K562 (cell line): ENCODE measurements at regions not wholly inside any gene's neighbourhood (a gene's known extent, or its start where the extent isn't known, plus 50 kb on each side); places are given as distances from the start of the nearest gene placed in this dataset.

Experiments used
- CUX1 ChIP-seq: fragments of 200-800 bp; sonication (Bioruptor generic); IDR thresholded peaks from 2 replicates; pipeline ENCODE4 v1.6.1; 2016; ENCODE audit warnings: missing genetic modification characterization, missing compliant biosample characterization
- FOSL1 ChIP-seq: fragments of 200-800 bp; sonication (Bioruptor generic); conservative IDR thresholded peaks from 2 replicates; pipeline ENCODE4 v1.6.1; 2016; ENCODE audit warnings: missing genetic modification characterization, missing compliant biosample characterization
- NONO ChIP-seq, 2 experiments: fragments of 200-400 bp in 1 of 2; fragments of 450-650 bp in 1 of 2; formaldehyde crosslinking in 1 of 2; IDR thresholded peaks; 2 replicates each; pipeline ENCODE4 v1.6.1; 2017; ENCODE audit warnings: low read depth in 2 of 2, mild to moderate bottlenecking in 2 of 2, moderate library complexity in 2 of 2, low read length in 1 of 2
- PRMT5 ChIP-seq: sonication (generic); formaldehyde crosslinking; IDR thresholded peaks from 2 replicates; pipeline ENCODE4 v1.5.0; 2020; ENCODE audit warnings: missing genetic modification reagents
- YY1 ChIP-seq, 3 experiments: IDR thresholded peaks; 2 replicates each; pipeline ENCODE4 v1.6.1; 2011; ENCODE audit warnings: low read length in 2 of 3, mild to moderate bottlenecking in 2 of 3, moderate library complexity in 2 of 3, borderline replicate concordance in 1 of 3, control low read depth in 1 of 3, low read depth in 1 of 3; ENCODE audit not compliant: insufficient read depth in 3 of 3, insufficient replicate concordance in 2 of 3, control insufficient read depth in 1 of 3, insufficient read length in 1 of 3; ENCODE audit errors: extremely low read depth in 1 of 3
- ZNF239 ChIP-seq: fragments of 250-450 bp; sonication (Bioruptor Pico); IDR thresholded peaks from 2 replicates; pipeline ENCODE4 v1.4.0; 2020; ENCODE audit warnings: mild to moderate bottlenecking
- ZNF589 ChIP-seq: fragments of 200-800 bp; sonication (Bioruptor generic); IDR thresholded peaks from 2 replicates; pipeline ENCODE4 v1.6.1; 2016; ENCODE audit warnings: low read depth, missing genetic modification characterization, missing compliant biosample characterization
- TF ChIP-seq, protein P1 (sequence below), 3 experiments: IDR thresholded peaks in 2 of 3; conservative IDR thresholded peaks in 1 of 3; 2 replicates each; pipeline ENCODE4 v1.5.1; 2011 to 2012; ENCODE audit warnings: low read length in 3 of 3, mild to moderate bottlenecking in 3 of 3, control low read depth in 2 of 3, improper control_type of control experiment in 1 of 3, inconsistent platforms in 1 of 3, low read depth in 1 of 3, mixed read lengths in 1 of 3, moderate library complexity in 1 of 3; ENCODE audit not compliant: insufficient read depth in 2 of 3

DNA sequence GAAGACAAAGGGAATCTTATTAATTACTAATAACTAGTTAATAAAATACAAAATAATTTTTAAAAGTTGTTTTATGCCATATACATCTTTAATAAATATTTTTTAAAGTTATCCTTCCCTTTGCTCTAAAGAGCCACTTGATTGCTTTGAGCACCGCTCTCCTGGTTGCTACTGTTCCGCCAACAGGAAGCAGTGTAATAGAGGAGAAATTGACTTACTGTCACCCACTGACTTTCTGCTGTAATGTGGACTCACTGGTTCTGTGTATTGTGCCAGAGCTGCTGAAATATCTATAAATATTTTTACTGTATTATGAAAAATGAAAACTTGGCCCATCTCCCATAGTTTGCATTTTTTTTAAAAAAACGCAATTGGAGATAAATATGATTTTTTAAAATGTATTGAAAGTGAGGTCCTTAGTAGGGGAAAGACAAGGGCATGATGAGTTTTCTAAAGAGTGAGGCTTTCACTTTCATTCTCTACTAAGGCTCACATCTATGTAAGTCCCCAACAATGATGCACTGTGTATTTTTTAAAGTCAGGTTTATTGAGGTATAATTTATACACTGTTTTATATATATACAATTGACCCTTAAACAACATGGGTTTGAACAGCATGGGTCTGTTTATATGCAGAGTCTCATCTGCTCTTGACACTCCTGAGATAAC is 100.5 kb downstream of the NPY start:
- no peak for TF ChIP-seq ZNF589 (CRISPR knock-in tag)
- TF ChIP-seq PRMT5 (CRISPR knock-in tag) = no peak
- TF ChIP-seq NONO (IDR thresholded peaks at IDR 0.05; ENCODE audit: low read depth in 2 of 2, low read length in 1 of 2) = no peak
- no peak for TF ChIP-seq ZNF239 (CRISPR knock-in tag)
- TF ChIP-seq YY1 (IDR thresholded peaks at IDR 0.05; ENCODE audit: borderline replicate concordance in 1 of 3, control insufficient read depth in 1 of 3, extremely low read depth in 1 of 3, insufficient read depth in 3 of 3, insufficient read length in 1 of 3, insufficient replicate concordance in 2 of 3, low read depth in 1 of 3, low read length in 2 of 3) = no peak
- TF ChIP-seq FOSL1 (tag) = no peak
- TF ChIP-seq, protein P1, sequence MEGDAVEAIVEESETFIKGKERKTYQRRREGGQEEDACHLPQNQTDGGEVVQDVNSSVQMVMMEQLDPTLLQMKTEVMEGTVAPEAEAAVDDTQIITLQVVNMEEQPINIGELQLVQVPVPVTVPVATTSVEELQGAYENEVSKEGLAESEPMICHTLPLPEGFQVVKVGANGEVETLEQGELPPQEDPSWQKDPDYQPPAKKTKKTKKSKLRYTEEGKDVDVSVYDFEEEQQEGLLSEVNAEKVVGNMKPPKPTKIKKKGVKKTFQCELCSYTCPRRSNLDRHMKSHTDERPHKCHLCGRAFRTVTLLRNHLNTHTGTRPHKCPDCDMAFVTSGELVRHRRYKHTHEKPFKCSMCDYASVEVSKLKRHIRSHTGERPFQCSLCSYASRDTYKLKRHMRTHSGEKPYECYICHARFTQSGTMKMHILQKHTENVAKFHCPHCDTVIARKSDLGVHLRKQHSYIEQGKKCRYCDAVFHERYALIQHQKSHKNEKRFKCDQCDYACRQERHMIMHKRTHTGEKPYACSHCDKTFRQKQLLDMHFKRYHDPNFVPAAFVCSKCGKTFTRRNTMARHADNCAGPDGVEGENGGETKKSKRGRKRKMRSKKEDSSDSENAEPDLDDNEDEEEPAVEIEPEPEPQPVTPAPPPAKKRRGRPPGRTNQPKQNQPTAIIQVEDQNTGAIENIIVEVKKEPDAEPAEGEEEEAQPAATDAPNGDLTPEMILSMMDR (IDR thresholded peaks at IDR 0.05 in 2 of 3, conservative IDR thresholded peaks at IDR 0.05 in 1 of 3; ENCODE audit: insufficient read depth in 2 of 3, low read depth in 1 of 3, low read length in 3 of 3) = no peak
- TF ChIP-seq CUX1 (CRISPR knock-in tag) = no peak
